ENCODE measurements at regions not wholly inside any gene's neighbourhood (a gene's known extent, or its start where the extent isn't known, plus 50 kb on each side); places are given as distances from the start of the nearest gene placed in this dataset.

- no peak for TF ChIP-seq CTCF (IDR thresholded peaks at IDR 0.05)
- TF ChIP-seq POLR2A (IDR thresholded peaks at IDR 0.05) = no peak
Observed at GRCh38 chr10:10891124-10892082, 126.3 kb upstream of the CELF2 start.
